Activated B cell treated with CpG ODN at 0.5 μM for 24 hours (primary cell): ENCODE measurements at regions not wholly inside any gene's neighbourhood (a gene's known extent, or its start where the extent isn't known, plus 50 kb on each side); places are given as distances from the start of the nearest gene placed in this dataset.

ENCODE experiments used
- ATAC-seq: fragments of 200-7000 bp; cut with Tn5 transposase; one replicate; pipeline ENCODE4 v1.10.0; 2021; ENCODE audit warnings: low read depth, mild to moderate bottlenecking, moderate library complexity
- CTCF ChIA-PET: fragments of 350-600 bp; sonication (Branson Sonifier 250); formaldehyde crosslinking; loops from one replicate; lab custom pipeline; 2021; ENCODE audit warnings: antibody characterized with exemption; lab: Charles Lee
- POLR2A ChIA-PET: fragments of 350-600 bp; sonication (Branson Sonifier 250); formaldehyde crosslinking; loops from one replicate; lab custom pipeline; 2021; ENCODE audit warnings: antibody characterized with exemption; lab: Charles Lee
- DNase-seq: peaks from one replicate; pipeline ENCODE4 v3.0.0; 2022
- H3K27ac Mint-ChIP-seq: one replicate; pipeline ENCODE4 v1.8.0; 2020; ENCODE audit warnings: mixed read lengths
- H3K27me3 Mint-ChIP-seq: one replicate; pipeline ENCODE4 v1.8.0; 2021; ENCODE audit warnings: mixed read lengths
- H3K36me3 Mint-ChIP-seq: one replicate; pipeline ENCODE4 v1.8.0; 2021; ENCODE audit warnings: low read depth, mixed read lengths
- H3K4me1 Mint-ChIP-seq: one replicate; pipeline ENCODE4 v1.8.0; 2021; ENCODE audit warnings: mixed read lengths
- H3K4me3 Mint-ChIP-seq: one replicate; pipeline ENCODE4 v1.8.0; 2020; ENCODE audit warnings: mild to moderate bottlenecking, mixed read lengths
- H3K9me3 Mint-ChIP-seq: one replicate; pipeline ENCODE4 v1.8.0; 2020; ENCODE audit warnings: mixed read lengths
- CTCF ChIP-seq: fragments of 200-600 bp; IDR thresholded peaks from one replicate; pipeline ENCODE4 v1.8.0; 2022; ENCODE audit warnings: antibody characterized with exemption, mild to moderate bottlenecking
- intact Hi-C: fragments of 100-400 bp; cut with micrococcal nuclease; formaldehyde crosslinking; loops from one replicate; pipeline ENCODE4 v1.15.1; 2024

- TF ChIP-seq CTCF = no peak
- ChIA-PET CTCF (no interaction called here), POLR2A (interaction anchor here (0.6 kb wide), 1 partner anchor 161 kb away, joined by 3 read pairs; no protein-coding TSS in a partner anchor)
- Mint-ChIP-seq H3K9me3 (no peaks in the 10 kb centered on the region), H3K36me3 (peaks cover 46% of the 10 kb centered on the region), H3K27ac (no peak overlapping the region), H3K4me1 (peaks cover 12% of the 10 kb centered on the region), H3K4me3 (no peak overlapping the region), H3K27me3 (no peaks in the 10 kb centered on the region)
- DNase-seq (no peak), ATAC-seq (no peak)
- intact Hi-C loops = no loop called here
These were observed 466.0 kb upstream of the RGS6 start for GRCh38 chr14:71466251-71466650.

GRCh38 chr14:71466946-71467345 is 465.3 kb upstream of the RGS6 start:
- CTCF ChIA-PET = no interaction called here
- intact Hi-C loops = no loop called here
- TF ChIP-seq CTCF = no peak
- peaks cover 42% of the 10 kb centered on the region for H3K36me3 Mint-ChIP-seq
- no peak for DNase-seq
- peaks cover 12% of the 10 kb centered on the region for H3K4me1 Mint-ChIP-seq
- H3K9me3 Mint-ChIP-seq = no peaks in the 10 kb centered on the region
- ATAC-seq = no peak
- POLR2A ChIA-PET = no interaction called here
- H3K4me3 Mint-ChIP-seq = no peak overlapping the region
- no peaks in the 10 kb centered on the region for H3K27me3 Mint-ChIP-seq
- no peak overlapping the region for H3K27ac Mint-ChIP-seq

- Mint-ChIP-seq H3K4me1 (peaks cover 16% of the 10 kb centered on the region), H3K9me3 (no peaks in the 10 kb centered on the region), H3K27ac (no peak overlapping the region), H3K4me3 (no peak overlapping the region), H3K27me3 (no peaks in the 10 kb centered on the region), H3K36me3 (peaks cover 39% of the 10 kb centered on the region)
- intact Hi-C loops = no loop called here
- CTCF ChIA-PET = no interaction called here
- no peak for TF ChIP-seq CTCF
- DNase-seq (no peak), ATAC-seq (no peak)
- POLR2A ChIA-PET = no interaction called here
These were observed 464.8 kb upstream of the RGS6 start for GRCh38 chr14:71467361-71467811.

- CTCF ChIA-PET = no interaction called here
- no peaks in the 10 kb centered on the region for H3K9me3 Mint-ChIP-seq
- no peak for DNase-seq
- POLR2A ChIA-PET = no interaction called here
- H3K36me3 Mint-ChIP-seq = peaks cover 35% of the 10 kb centered on the region
- no peaks in the 10 kb centered on the region for H3K27me3 Mint-ChIP-seq
- peaks cover 21% of the 10 kb centered on the region for H3K4me1 Mint-ChIP-seq
- H3K4me3 Mint-ChIP-seq = no peak overlapping the region
- ATAC-seq = no peak
- TF ChIP-seq CTCF = no peak
- intact Hi-C loops = no loop called here
- H3K27ac Mint-ChIP-seq = no peak overlapping the region
These were observed 463.5 kb upstream of the RGS6 start for GRCh38 chr14:71468701-71469100.

- DNase-seq (no peak), ATAC-seq (no peak)
- Mint-ChIP-seq H3K4me3 (no peak overlapping the region), H3K4me1 (peaks cover 29% of the 10 kb centered on the region), H3K27ac (no peak overlapping the region), H3K27me3 (no peaks in the 10 kb centered on the region), H3K9me3 (no peaks in the 10 kb centered on the region), H3K36me3 (peaks cover 33% of the 10 kb centered on the region)
- CTCF ChIA-PET = no interaction called here
- intact Hi-C loops = no loop called here
- POLR2A ChIA-PET = no interaction called here
- no peak for TF ChIP-seq CTCF
These were observed 462.4 kb upstream of the RGS6 start for GRCh38 chr14:71469643-71470335.
